Activated CD8-positive, alpha-beta T cell treated with anti-CD3 and anti-CD28 coated beads for 36 hours (primary cell): ENCODE measurements at regions not wholly inside any gene's neighbourhood (a gene's known extent, or its start where the extent isn't known, plus 50 kb on each side); places are given as distances from the start of the nearest gene placed in this dataset.
"Not testable (repeated sequence)": the region's sequence is repeated elsewhere in the genome, so short reads cannot be mapped to it uniquely, and the experiment has no call there.

ENCODE experiments used
- ATAC-seq: fragments of 200-7000 bp; cut with Tn5 transposase; one replicate; pipeline ENCODE4 v1.10.0; 2021; ENCODE audit warnings: mild to moderate bottlenecking, moderate library complexity
- CTCF ChIA-PET: fragments of 350-600 bp; sonication (Branson Sonifier 250); formaldehyde crosslinking; loops from one replicate; lab custom pipeline; 2021; ENCODE audit warnings: antibody characterized with exemption; lab: Charles Lee
- POLR2A ChIA-PET: fragments of 350-600 bp; sonication (Branson Sonifier 250); formaldehyde crosslinking; loops from one replicate; lab custom pipeline; 2021; ENCODE audit warnings: antibody characterized with exemption; lab: Charles Lee
- DNase-seq: peaks from one replicate; pipeline ENCODE4 v3.0.0-alpha.2; 2020
- H3K27ac Mint-ChIP-seq: one replicate; pipeline ENCODE4 v1.8.0; 2021; ENCODE audit warnings: mild to moderate bottlenecking, mixed read lengths
- H3K27me3 Mint-ChIP-seq: one replicate; pipeline ENCODE4 v1.8.0; 2021; ENCODE audit warnings: mixed read lengths
- H3K36me3 Mint-ChIP-seq: one replicate; pipeline ENCODE4 v1.8.0; 2021; ENCODE audit warnings: low read depth, mixed read lengths
- H3K4me1 Mint-ChIP-seq: one replicate; pipeline ENCODE4 v1.8.0; 2021; ENCODE audit warnings: low read depth, mixed read lengths
- H3K4me3 Mint-ChIP-seq: one replicate; pipeline ENCODE4 v1.8.0; 2021; ENCODE audit warnings: mild to moderate bottlenecking, moderate library complexity, mixed read lengths
- H3K9me3 Mint-ChIP-seq: one replicate; pipeline ENCODE4 v1.8.0; 2021; ENCODE audit warnings: mixed read lengths
- intact Hi-C: fragments of 100-400 bp; cut with micrococcal nuclease; formaldehyde crosslinking; loops from one replicate; pipeline ENCODE4 v1.10.0; 2022
- TF ChIP-seq, protein P1 (sequence below): fragments of 200-600 bp; IDR thresholded peaks from one replicate; pipeline ENCODE4 v1.8.0; 2022; ENCODE audit warnings: antibody characterized with exemption, mild to moderate bottlenecking

DNA sequence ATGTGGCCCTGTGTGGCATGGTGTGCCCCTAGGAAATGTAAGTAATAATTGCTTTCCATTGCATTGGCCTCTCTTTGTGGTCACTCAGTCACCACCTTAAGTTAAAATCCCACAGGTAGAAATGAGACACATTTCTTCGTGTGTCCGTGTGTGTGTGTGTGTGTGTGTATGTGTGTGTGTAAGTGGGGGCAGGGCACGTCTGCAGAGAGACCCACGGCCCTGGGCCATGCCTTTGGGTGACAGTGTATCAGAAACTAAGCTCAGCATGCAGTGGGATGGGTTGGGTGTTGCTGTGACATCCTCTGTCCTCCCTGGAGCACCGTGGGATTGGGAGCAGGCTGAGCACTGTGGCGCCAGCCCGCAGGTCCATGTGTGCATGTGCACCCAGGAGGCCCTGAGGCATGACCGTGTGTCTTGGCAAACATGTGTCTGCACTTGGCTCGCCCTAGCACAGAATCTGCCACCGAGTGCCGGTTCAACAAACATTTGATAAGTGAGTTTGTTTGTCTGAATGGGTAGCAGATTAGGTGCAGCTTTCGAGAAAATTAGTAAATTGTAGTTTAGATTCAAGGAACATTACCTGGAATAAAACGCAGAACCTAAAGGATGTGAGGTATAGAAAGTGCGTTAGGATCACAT, 91.8 kb downstream of the WTIP start:
- DNase-seq (no peak), ATAC-seq (no peak)
- Mint-ChIP-seq H3K27ac (no peak overlapping the region), H3K4me3 (no peak overlapping the region), H3K9me3 (peaks cover 17% of the 10 kb centered on the region), H3K27me3 (peaks cover 14% of the 10 kb centered on the region), H3K36me3 (peaks cover 4% of the 10 kb centered on the region), H3K4me1 (peaks cover 4% of the 10 kb centered on the region)
- ChIA-PET POLR2A (no interaction called here), CTCF (no interaction called here)
- TF ChIP-seq, protein P1, sequence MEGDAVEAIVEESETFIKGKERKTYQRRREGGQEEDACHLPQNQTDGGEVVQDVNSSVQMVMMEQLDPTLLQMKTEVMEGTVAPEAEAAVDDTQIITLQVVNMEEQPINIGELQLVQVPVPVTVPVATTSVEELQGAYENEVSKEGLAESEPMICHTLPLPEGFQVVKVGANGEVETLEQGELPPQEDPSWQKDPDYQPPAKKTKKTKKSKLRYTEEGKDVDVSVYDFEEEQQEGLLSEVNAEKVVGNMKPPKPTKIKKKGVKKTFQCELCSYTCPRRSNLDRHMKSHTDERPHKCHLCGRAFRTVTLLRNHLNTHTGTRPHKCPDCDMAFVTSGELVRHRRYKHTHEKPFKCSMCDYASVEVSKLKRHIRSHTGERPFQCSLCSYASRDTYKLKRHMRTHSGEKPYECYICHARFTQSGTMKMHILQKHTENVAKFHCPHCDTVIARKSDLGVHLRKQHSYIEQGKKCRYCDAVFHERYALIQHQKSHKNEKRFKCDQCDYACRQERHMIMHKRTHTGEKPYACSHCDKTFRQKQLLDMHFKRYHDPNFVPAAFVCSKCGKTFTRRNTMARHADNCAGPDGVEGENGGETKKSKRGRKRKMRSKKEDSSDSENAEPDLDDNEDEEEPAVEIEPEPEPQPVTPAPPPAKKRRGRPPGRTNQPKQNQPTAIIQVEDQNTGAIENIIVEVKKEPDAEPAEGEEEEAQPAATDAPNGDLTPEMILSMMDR = no peak
- intact Hi-C loops = no loop called here

DNA sequence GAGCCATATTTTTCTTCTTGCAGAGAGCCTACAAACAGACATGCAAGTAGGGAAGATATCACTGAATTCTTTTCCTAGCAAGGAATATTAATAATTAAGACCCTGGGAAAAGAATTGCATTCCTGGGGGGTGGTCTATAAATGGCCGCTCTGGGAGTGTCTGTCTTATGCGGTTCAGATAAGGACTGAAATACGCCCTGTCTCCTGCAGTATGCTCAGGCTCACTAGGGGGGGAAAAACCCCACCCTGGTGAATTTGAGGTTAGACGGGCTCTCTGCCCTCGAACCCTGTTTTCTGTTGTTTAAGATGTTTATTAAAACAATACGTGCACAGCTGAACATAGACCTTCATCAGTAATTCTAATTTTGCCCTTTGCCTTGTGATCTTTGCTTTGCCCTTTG, 88.6 kb downstream of the WTIP start:
- ATAC-seq, H3K4me3 Mint-ChIP-seq, POLR2A ChIA-PET, intact Hi-C loops, H3K27me3 Mint-ChIP-seq, H3K27ac Mint-ChIP-seq, H3K36me3 Mint-ChIP-seq, CTCF ChIA-PET, DNase-seq, H3K4me1 Mint-ChIP-seq: not testable (repeated sequence)
- peaks cover 21% of the 10 kb centered on the region for H3K9me3 Mint-ChIP-seq

DNA sequence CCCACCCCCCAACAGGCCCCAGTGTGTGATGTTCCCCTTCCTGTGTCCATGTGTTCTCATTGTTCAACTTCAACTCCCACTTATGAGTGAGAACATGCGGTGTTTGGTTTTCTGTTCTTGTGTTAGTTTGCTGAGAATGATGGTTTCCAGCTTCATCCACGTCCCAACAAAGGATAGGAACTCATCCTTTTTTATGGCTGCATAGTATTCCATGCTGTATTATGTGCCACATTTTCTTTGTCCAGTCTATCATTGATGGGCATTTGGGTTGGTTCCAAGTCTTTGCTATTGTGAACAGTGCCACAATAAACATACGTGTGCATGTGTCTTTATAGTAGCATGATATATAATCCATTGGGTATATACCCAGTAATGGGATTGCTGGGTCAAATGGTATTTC, 80.8 kb downstream of the WTIP start:
- H3K36me3 Mint-ChIP-seq, POLR2A ChIA-PET, H3K27ac Mint-ChIP-seq, DNase-seq, H3K4me3 Mint-ChIP-seq, H3K4me1 Mint-ChIP-seq, intact Hi-C loops, H3K9me3 Mint-ChIP-seq, CTCF ChIA-PET, ATAC-seq: not testable (repeated sequence)
- peaks cover 13% of the 10 kb centered on the region for H3K27me3 Mint-ChIP-seq
